Heart right ventricle (tissue), 16 donors: ENCODE measurements at regions not wholly inside any gene's neighbourhood (a gene's known extent, or its start where the extent isn't known, plus 50 kb on each side); places are given as distances from the start of the nearest gene placed in this dataset.

Source experiments
- ATAC-seq, 8 donors: fragments of 200-7000 bp; cut with Tn5 transposase; one replicate each; pipeline ENCODE4 v1.9.1; 2020; ENCODE audit warnings: mild to moderate bottlenecking in 8 of 8, moderate library complexity in 8 of 8, moderate number of reproducible peaks in 1 of 8
- DNase-seq, 2 donors: peaks; one replicate each; pipeline ENCODE4 v3.0.0-alpha.2; 2020
- H3K27ac ChIP-seq, 10 donors: fragments of 200-600 bp; sonication (generic) in 2 of 10; one replicate each; pipeline versions ENCODE4 v1.5.0 to v1.8.0; 2020 to 2022; ENCODE audit warnings: mild to moderate bottlenecking in 3 of 10
- H3K27me3 ChIP-seq, 7 donors: fragments of 200-600 bp; one replicate each; pipeline ENCODE4 v1.8.0; 2021 to 2022; ENCODE audit warnings: mild to moderate bottlenecking in 2 of 7
- H3K36me3 ChIP-seq, 9 donors: fragments of 200-600 bp; sonication (generic) in 1 of 9; one replicate each; pipeline versions ENCODE4 v1.5.0 to v1.8.0; 2020 to 2022; ENCODE audit warnings: mild to moderate bottlenecking in 2 of 9
- H3K4me1 ChIP-seq, 9 donors: fragments of 200-600 bp; sonication (generic) in 1 of 9; one replicate each; pipeline versions ENCODE4 v1.5.0 to v1.8.0; 2020 to 2022; ENCODE audit warnings: mild to moderate bottlenecking in 4 of 9
- H3K4me3 ChIP-seq, 10 donors: fragments of 200-600 bp; sonication (generic) in 2 of 10; one replicate each; pipeline versions ENCODE4 v1.5.0 to v1.8.0; 2020 to 2022; ENCODE audit warnings: mild to moderate bottlenecking in 7 of 10, moderate library complexity in 2 of 10
- H3K9me3 ChIP-seq, 11 donors: fragments of 200-600 bp in 10 of 11; sonication (generic) in 2 of 11; one replicate each; pipeline versions ENCODE4 v1.5.0 to v1.8.0; 2013 to 2022; ENCODE audit warnings: mild to moderate bottlenecking in 2 of 11, control low read depth in 1 of 11, moderate library complexity in 1 of 11
- CTCF ChIP-seq, 9 donors: fragments of 200-600 bp; sonication (generic) in 2 of 9; IDR thresholded peaks; one replicate each; pipeline versions ENCODE4 v1.5.0 to v1.8.0; 2021 to 2022; ENCODE audit warnings: antibody characterized with exemption in 9 of 9, mild to moderate bottlenecking in 5 of 9, moderate library complexity in 1 of 9
- WGBS, 2 donors: extraction: QIAGEN DNeasy Blood & Tissue Kit; methylation state at CpG; one replicate each; pipeline ENCODE4 v1.1.7; 2013; ENCODE audit warnings: inconsistent platforms in 1 of 2; 5-methylcytosine and 5-hydroxymethylcytosine counted together
- intact Hi-C, 10 donors: fragments of 100-400 bp; cut with DNase I; formaldehyde crosslinking; loops; one replicate each; pipeline versions ENCODE4 v1.11.1 to v1.14.2; 2022
- donor health status: Arrhythmogenic right ventricular cardiomyopathy.
- donor health status: ischemic (EF 13 %, LVEDD 7.1; RV severe dilation, severe dysfunction).
- donor health status: healthy with polysubstance abuse.
- donor health status: DM: no; HTN: yes; CAD: no.
- donor health status: DM: no; HTN: no; CAD: no.
- donor health status: ischemic (EF 25% LVEDD 6.9; RV normal size, moderate dysfunction).
- donor health status: ischemic (EF 25% LVEDD 5.7; RV mildly dilated, moderate dysfunction).
- donor health status: healthy.
- donor health status: DM: yes; HTN: yes; CAD: no.
- donor health status: Ischemic cardiomyopathy.
- donor health status: ischemic (EF 35%, LVEDD 5.7; RV mildly dilated, moderate dysfunction).
- donor health status: nonischemic (EF 11% LVEDD 7.7; RV severe dilation, severe dysfunction).
- donor health status: DM: yes; HTN: yes; CAD: no.
- donor health status: PGD.
- donor health status: ischemic (EF 29% LVEDD 5.4; RV normal size, mild dysfunction).
- donor health status: nonischemic (EF 23%, LVEDD 6.1; RV moderate dilation, normal function).

DNA sequence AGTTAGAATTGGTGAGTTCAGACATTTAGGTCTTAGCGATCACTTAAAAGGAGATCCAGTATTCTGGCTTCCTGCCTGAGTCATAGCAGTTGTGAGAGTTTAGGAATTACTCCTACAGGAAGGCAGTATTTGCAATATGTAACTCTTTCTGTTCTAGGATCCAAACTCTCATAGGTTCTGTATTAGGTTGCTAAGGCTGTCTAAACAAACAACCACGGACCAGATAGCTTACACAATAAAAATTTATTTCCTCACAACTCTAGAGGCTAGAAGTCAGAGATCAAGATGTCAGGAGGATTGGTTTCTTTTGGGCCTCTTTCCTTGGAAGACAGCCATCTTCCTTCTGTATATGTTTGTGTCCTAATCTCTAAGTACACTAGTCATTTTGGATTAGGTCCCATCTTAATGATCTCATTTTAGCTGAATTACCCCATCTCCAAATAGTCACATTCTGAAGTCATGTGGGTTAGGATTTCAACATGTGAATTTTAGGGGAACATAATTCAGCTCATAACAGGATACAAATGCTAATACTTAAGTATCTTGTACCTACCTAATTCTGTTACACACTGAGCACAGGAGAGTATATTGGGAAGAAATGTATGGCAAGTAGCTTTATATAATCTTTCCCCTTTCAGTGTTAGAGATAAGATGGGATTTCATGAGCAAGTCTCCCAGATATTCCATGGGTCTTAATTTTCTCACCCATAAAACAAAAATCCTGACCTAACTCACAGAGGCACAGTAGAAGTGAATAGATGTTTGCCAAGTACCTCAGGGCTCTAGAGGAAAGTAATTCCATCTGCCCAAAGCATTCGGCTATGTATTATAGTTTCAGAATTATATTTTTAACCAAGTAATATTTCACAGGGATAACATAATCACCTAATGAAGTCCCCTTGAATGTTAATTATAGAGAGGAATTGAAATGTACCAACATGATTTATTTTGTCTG is 144.4 kb downstream of the PTBP2 start:
- ATAC-seq (peak; percentile 57 to 93 (median 79)), DNase-seq (peak in 1 of 2 donors; percentile 5)
- no peak overlapping the region for H3K4me3 ChIP-seq
- no peak for TF ChIP-seq CTCF (IDR thresholded peaks at IDR 0.05)
- H3K9me3 ChIP-seq: peaks cover 0 to 17% (median 2%) of the 10 kb centered on the region in 11 donors
- 37 to 54% methylated on average over 3 of the region's 3 CpGs for WGBS, 2 donors
- H3K27me3 ChIP-seq: no peaks in the 10 kb centered on the region
- no peaks in the 10 kb centered on the region for H3K36me3 ChIP-seq
- peaks cover 0 to 5% (median 0%) of the 10 kb centered on the region in 9 donors for H3K4me1 ChIP-seq
- H3K27ac ChIP-seq: peak overlapping the region in 8 of 10 donors; percentile 1 to 76 (median 35)
- intact Hi-C loops: no loop called here

DNA sequence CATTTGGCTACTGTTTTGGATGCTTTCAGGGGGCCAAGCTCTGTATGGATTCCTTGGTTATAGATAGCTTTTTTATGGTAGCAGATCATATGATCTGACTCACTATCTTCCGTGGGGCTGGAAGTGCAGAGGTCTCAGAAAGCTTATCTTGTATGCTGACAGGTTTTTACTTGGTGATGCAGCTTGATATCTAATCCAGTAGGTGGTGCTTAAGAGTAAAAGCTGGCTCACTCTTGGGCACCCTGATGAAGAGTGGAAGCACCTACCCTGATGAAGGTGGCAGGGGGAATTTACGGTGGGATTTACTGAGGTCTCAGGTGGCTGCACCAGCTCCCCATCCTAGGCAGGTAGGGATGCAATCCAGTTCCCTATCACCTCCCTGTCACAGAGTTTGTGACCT is 151.2 kb downstream of the PTBP2 start:
- WGBS, 2 donors: 69 to 72% methylated on average over 2 of the region's 2 CpGs

GRCh38 chr1:96878640-96879039 is 157.1 kb downstream of the PTBP2 start:
- H3K4me1 ChIP-seq: no peaks in the 10 kb centered on the region
- DNase-seq: no peak
- no peaks in the 10 kb centered on the region for H3K27me3 ChIP-seq
- 64 to 76% methylated on average over 1 of the region's 1 CpG for WGBS, 2 donors
- TF ChIP-seq CTCF (IDR thresholded peaks at IDR 0.05): no peak
- intact Hi-C loops: no loop called here
- no peak for ATAC-seq
- no peak overlapping the region for H3K4me3 ChIP-seq
- no peak overlapping the region for H3K27ac ChIP-seq
- H3K9me3 ChIP-seq: peaks cover 0 to 13% (median 0%) of the 10 kb centered on the region in 11 donors
- no peaks in the 10 kb centered on the region for H3K36me3 ChIP-seq

More for the DNA sequence above, 151.2 kb downstream of the PTBP2 start:
- DNase-seq (no peak), ATAC-seq (no peak)
- no peaks in the 10 kb centered on the region for H3K4me1 ChIP-seq
- H3K36me3 ChIP-seq: no peaks in the 10 kb centered on the region
- intact Hi-C loops: no loop called here
- no peak for TF ChIP-seq CTCF (IDR thresholded peaks at IDR 0.05)
- no peak overlapping the region for H3K27ac ChIP-seq
- H3K27me3 ChIP-seq: no peaks in the 10 kb centered on the region
- H3K9me3 ChIP-seq: peaks cover 0 to 36% (median 13%) of the 10 kb centered on the region in 11 donors
- no peak overlapping the region for H3K4me3 ChIP-seq

DNA sequence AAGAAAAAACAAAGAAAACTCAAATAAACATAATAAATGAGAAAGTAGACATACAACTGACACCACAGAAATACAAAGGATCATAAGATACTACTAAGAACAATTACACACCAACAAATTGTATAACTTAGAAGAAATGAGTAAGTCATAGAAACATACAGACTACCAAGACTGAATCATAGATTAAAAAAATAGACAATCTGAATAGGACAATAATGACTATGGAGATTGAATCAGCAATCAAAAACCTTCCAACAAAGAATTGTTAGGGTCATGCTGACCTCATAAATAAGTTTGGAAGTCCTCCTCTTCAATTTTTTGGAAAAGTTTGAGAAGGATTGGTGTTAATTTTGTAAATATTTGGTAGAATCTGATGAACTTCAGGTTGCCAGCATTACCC is 159.0 kb downstream of the PTBP2 start:
- intact Hi-C loops: no loop called here
- Histone ChIP-seq H3K9me3 (peaks cover 0 to 13% (median 0%) of the 10 kb centered on the region in 11 donors), H3K36me3 (no peaks in the 10 kb centered on the region), H3K4me3 (no peak overlapping the region), H3K27ac (no peak overlapping the region), H3K4me1 (no peaks in the 10 kb centered on the region), H3K27me3 (no peaks in the 10 kb centered on the region)
- DNase-seq: no peak
- ATAC-seq: no peak
- no peak for TF ChIP-seq CTCF (IDR thresholded peaks at IDR 0.05)
